ENCODE measurements at regions not wholly inside any gene's neighbourhood (a gene's known extent, or its start where the extent isn't known, plus 50 kb on each side); places are given as distances from the start of the nearest gene placed in this dataset.

GRCh38 chr3:13207975-13208705 is 134.9 kb upstream of the IQSEC1 start:
- no peak for DNase-seq

GRCh38 chr3:13207578-13207922 is 134.3 kb upstream of the IQSEC1 start:
- no peak for DNase-seq

GRCh38 chr3:13206799-13207577 is 133.8 kb upstream of the IQSEC1 start:
- no peak for DNase-seq

GRCh38 chr3:13205567-13206143 is 132.4 kb upstream of the IQSEC1 start:
- DNase-seq, result no peak

GRCh38 chr3:13204177-13204581 is 130.9 kb upstream of the IQSEC1 start:
- DNase-seq, result no peak

GRCh38 chr3:13203398-13204176 is 130.4 kb upstream of the IQSEC1 start:
- DNase-seq, result no peak

- DNase-seq, result no peak
Observed at GRCh38 chr3:13202744-13203397, 129.6 kb upstream of the IQSEC1 start.

GRCh38 chr3:13201851-13202250 is 128.6 kb upstream of the IQSEC1 start:
- DNase-seq, result no peak

- DNase-seq, result no peak
Observed at GRCh38 chr3:13200946-13201345, 127.7 kb upstream of the IQSEC1 start.

GRCh38 chr3:13200465-13200864 is 127.2 kb upstream of the IQSEC1 start:
- no peak for DNase-seq

- DNase-seq, result no peak
Observed at GRCh38 chr3:13199899-13200451, 126.7 kb upstream of the IQSEC1 start.

- DNase-seq, result no peak
Observed at GRCh38 chr3:13199006-13199776, 126.0 kb upstream of the IQSEC1 start.

GRCh38 chr3:13198264-13198879 is 125.1 kb upstream of the IQSEC1 start:
- no peak for DNase-seq

GRCh38 chr3:13197795-13198194 is 124.6 kb upstream of the IQSEC1 start:
- no peak for DNase-seq

GRCh38 chr3:13197281-13197680 is 124.1 kb upstream of the IQSEC1 start:
- DNase-seq, result no peak

- DNase-seq, result no peak
Observed at GRCh38 chr3:13195374-13195773, 122.1 kb upstream of the IQSEC1 start.

- DNase-seq, result no peak
Observed at GRCh38 chr3:13194285-13195209, 121.3 kb upstream of the IQSEC1 start.

- DNase-seq, result no peak
Observed at GRCh38 chr3:13193320-13194284, 120.4 kb upstream of the IQSEC1 start.

Measured in DMS79 (cell line).